HG02610 (cell line): ENCODE measurements at regions not wholly inside any gene's neighbourhood (a gene's known extent, or its start where the extent isn't known, plus 50 kb on each side); places are given as distances from the start of the nearest gene placed in this dataset.
A peak's percentile ranks its signal among the peaks of the same experiment; 100 is the strongest.
"Not testable (repeated sequence)": the region's sequence is repeated elsewhere in the genome, so short reads cannot be mapped to it uniquely, and the experiment has no call there.

Experiments used
- ATAC-seq: cut with Tn5 transposase; IDR thresholded peaks from one replicate; pipeline ENCODE4 v1.9.1; 2021; ENCODE audit warnings: mild to moderate bottlenecking, moderate library complexity; ENCODE audit not compliant: unreplicated experiment

GRCh38 chr2:212914392-212914791 lies 237.0 kb downstream of the IKZF2 start:
- ATAC-seq = peak; percentile 31

DNA sequence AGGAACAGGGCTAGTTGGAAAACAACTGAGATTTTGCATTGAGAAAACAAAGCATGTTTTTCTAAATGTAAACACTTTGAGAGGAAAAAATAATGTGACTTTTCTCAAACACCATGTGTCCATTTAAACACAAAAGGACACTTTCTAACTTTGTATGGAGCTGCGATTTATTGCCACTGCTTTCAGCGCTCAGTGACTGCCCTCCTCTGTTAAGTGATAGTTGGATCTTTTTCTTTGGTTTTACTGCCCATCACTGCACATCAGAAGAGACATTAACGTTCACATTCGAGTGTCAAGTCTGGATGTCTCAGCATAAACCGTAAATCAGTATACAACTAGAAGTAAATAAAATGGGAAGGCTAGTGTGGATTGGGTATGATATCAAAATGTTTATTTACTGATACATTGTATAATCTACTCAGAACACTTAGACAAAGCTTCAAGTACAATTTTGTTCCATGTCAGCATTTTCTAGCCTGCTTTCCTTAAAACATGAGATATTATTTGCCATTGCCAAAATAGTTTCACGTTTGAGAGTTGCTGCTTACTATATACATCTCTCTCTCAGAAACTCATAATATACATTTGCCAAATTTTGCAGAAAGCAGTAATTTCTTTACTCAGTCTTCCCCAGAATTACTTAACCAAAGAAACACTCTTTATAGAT lies 237.6 kb downstream of the IKZF2 start:
- ATAC-seq = no peak

DNA sequence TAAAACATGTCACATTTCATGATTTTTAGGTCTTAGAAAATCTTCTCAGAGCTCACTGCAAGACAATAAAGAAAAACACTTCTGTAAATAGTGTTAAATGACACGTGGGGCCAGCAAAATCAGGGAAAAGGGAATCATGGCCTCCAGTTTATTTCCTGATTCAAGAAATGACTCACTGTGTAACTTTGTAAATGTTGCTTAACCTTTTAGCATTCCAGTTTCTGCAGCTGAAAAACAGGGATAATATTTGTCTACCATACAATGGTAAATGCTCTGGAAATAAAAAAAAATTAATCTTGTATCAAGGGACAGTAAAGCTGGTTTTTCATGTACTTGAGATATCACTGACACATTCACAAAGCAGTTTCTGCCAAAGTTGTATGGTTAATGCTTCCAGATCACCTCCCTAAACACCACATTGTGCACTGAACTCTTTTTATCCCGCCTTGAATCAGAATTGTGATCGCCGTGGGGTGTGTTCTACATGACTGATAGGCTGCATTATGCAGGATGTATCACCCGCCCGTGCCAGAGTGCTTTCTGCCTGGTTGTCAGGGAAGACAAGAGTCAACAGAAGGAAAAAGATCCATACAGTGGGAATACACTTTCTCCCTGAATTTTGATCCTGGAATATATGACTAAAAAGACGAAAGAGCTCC lies 238.8 kb downstream of the IKZF2 start:
- no peak for ATAC-seq

DNA sequence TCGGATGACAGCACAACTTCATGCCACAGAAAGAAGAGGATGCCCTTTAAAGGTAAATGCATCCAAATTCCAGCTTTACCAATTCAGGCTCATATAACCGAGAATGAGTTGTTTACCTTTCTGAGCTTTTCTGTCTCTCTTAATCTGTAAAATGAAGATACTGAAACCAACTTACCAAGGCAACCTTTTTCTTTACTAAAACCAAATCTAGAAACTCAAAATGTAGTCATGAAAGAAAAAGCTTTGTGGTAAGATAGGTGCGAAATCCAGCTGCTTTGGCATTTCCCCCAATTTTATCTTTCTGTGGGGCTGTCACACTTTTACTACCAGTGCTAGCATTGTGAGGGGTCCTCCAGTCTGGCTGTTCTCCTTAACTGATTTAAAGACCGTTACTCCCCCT lies 240.4 kb downstream of the IKZF2 start:
- ATAC-seq = no peak

DNA sequence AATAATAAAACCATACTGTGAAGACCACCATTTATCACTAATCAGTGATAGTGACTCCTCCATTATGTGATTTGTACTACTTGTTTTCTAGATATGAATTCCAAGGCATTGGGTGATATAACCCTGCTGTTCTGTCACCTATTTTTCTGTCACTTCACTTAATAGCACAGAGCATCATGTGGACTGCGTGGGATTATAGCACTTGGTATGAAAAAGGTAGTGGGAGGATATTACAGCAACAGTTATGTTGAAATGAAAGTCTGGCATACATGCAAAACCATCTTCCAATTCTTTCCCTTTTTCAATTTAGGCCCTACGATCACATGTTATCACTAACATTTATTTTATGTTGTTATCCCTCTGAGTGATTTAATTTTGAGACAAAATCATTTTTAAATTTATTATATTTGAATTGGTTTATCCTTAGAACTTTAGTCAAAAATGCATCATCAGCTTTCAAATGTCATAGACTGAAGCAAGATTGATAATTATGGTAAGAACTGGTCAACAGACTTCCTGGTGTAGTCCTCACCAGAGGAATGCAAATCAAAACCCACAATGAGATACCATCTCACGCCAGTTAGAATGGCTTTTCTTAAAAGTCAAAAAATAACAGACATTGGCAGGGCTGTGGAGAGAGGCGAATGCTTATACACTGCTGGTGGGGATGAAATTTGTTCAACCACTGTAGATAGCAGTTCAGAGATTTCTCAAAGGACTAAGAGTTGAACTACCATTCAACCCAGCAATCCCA lies 242.6 kb downstream of the IKZF2 start:
- no peak for ATAC-seq

GRCh38 chr2:212908031-212908430 lies 243.4 kb downstream of the IKZF2 start:
- no peak for ATAC-seq

DNA sequence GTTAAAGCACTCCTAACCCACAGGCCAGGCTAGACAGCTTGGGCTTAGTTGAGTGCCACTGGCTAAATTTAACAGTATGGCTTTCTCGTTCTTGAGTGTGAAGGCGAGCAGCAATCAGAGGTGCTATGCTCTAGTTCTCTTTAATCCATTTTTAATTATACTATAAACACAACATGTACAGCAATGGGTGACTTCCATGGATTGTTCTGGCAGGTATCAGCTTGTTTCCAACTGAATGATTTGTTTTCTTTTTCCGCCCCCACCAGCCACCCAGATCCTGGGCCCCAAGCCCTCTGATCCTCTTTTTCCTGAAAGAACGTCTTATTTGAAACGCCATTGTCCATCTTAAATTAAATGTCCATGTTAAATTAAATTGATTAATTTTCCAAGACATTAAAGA lies 244.8 kb downstream of the IKZF2 start:
- no peak for ATAC-seq

- no peak for ATAC-seq
Measured at GRCh38 chr2:212905640-212906201, 245.7 kb downstream of the IKZF2 start.

DNA sequence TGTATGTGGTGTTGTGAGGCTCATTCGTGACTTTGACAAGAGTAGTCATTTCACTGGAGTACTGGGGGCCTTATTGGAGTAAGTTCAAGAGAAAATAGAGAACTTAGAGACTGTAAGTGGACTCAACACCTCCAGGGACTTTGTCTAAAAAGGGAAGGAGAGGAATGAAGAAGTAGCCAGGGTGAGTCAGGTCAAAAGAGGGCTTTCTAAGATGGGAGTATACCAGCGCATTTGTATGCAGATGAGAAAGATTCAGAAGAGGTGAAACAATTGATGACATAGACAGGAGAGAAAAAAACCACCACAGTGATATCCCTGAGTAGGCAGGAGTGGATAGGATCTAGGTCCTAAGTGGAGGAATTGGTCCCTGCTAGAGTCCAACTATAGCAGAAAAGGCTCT lies 246.8 kb downstream of the IKZF2 start:
- ATAC-seq = peak; percentile 60

DNA sequence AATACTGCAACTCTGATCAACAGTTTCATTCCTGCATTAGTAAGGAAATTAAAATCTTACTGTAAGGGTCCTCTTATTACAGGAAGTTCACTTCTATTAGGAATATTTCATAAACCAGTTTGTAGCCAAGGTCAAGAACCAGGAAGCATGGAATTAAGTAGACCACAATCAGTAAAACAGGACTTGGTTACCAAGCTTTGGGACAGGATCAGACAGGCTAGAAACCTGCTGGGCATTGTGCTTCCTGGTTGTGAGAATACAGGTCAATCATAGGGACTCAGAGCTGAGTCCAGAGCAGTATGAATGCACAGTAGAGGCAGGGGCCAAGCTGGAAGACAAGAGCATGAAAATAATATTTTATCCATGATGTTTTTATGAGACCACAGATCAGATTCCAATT lies 248.0 kb downstream of the IKZF2 start:
- no peak for ATAC-seq

- ATAC-seq = no peak
Measured at GRCh38 chr2:212902421-212902820, 249.0 kb downstream of the IKZF2 start.

GRCh38 chr2:212901604-212902275 lies 249.7 kb downstream of the IKZF2 start:
- ATAC-seq = no peak

DNA sequence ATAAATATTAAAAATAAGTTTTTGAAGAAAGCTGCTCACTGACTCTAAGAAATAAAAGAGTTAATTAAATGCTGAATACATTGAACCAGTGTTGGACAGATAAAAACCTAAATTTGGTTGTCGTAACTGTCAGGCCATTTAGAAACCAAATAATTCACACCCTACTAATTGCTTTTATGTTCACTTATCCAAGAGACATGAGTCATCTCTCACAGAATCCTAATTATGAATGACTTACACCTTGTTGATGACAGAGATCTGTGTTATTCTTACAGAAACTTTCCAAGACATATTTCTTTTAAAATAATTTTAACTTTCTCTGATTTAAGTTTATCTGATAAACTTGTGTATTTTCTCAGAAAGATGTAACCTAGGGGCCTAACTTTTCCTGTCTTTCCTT lies 250.7 kb downstream of the IKZF2 start:
- ATAC-seq = no peak

- ATAC-seq = no peak
Measured at GRCh38 chr2:212898011-212898410, 253.4 kb downstream of the IKZF2 start.

GRCh38 chr2:212897296-212897695 lies 254.1 kb downstream of the IKZF2 start:
- ATAC-seq = no peak

- no peak for ATAC-seq
Measured at GRCh38 chr2:212894026-212894425, 257.4 kb downstream of the IKZF2 start.

GRCh38 chr2:212893216-212893615 lies 258.2 kb downstream of the IKZF2 start:
- no peak for ATAC-seq

- no peak for ATAC-seq
Measured at GRCh38 chr2:212892193-212892592, 259.2 kb downstream of the IKZF2 start.

GRCh38 chr2:212891580-212891979 lies 259.8 kb downstream of the IKZF2 start:
- no peak for ATAC-seq

DNA sequence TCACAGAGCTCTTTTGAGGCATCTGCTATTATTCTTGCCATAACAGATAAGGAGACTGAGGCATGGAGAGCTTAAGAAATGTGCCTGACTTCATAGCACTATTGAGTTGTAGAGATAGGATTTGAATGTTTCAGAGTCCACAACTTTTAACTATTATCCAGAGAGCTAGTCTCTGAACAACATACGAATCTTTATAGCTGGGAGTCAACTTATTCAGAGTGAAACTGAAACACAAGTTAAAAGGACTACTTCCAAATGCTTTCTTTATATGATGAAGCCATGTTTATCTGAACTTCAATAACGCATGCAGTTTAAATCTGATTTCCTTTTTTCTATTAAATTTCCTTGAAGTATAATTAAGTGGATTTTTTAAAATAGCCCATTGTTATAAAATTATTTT lies 268.8 kb downstream of the IKZF2 start:
- ATAC-seq = peak; percentile 53

GRCh38 chr2:212876556-212876955 lies 274.9 kb downstream of the IKZF2 start:
- not testable (repeated sequence) for ATAC-seq
